ENCODE measurements at regions not wholly inside any gene's neighbourhood (a gene's known extent, or its start where the extent isn't known, plus 50 kb on each side); places are given as distances from the start of the nearest gene placed in this dataset.

DNA sequence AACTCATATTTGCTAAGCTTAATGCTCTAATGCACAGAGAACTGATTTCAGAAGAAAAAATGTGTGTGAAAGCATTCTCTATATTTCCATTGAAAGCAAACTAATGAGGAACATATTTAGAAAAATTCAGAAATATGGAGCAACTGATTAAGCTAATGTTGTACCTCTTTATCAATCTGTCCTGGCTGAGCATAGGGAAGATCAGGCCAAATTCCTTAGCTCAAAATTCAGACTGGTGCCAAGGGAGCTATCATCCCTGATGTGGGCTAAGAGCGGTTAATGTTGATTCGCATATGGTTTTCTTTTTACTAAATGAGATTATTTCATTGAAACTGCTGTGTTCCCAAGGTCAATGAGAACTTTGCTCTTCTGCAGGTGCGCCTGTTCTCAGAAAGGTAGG lies 93.9 kb upstream of the HS3ST5 start:
- Mint-ChIP-seq H3K27ac (no peak overlapping the region), H3K36me3 (ENCODE audit: low read depth) (peaks cover 3% of the 10 kb centered on the region; the same call in 2 of the 3 replicates), H3K4me1 (peaks cover 26% of the 10 kb centered on the region), H3K9me3 (no peaks in the 10 kb centered on the region; the same call in 1 of the 3 replicates), H3K4me3 (no peak overlapping the region), H3K27me3 (ENCODE audit: insufficient read depth, low read depth, poor library complexity) (peaks cover 4% of the 10 kb centered on the region)
- H3F3A ChIP-seq (replicated peaks; ENCODE audit: low read depth), result no peaks in the 10 kb centered on the region
- no peak overlapping the region for H2AFZ ChIP-seq
- no peaks in the 10 kb centered on the region for H3K9me2 ChIP-seq (ENCODE audit: insufficient read depth)
- no peaks in the 10 kb centered on the region for H3K27me3 ChIP-seq (ENCODE audit: insufficient read depth)
- no peaks in the 10 kb centered on the region for H4K20me1 ChIP-seq (replicated peaks; ENCODE audit: insufficient read depth)
- ATAC-seq, result no peak
- DNase-seq (ENCODE audit: low spot score), result no peak
- H3K79me2 ChIP-seq (replicated peaks; ENCODE audit: insufficient read depth), result peaks cover 36% of the 10 kb centered on the region
- H3K36me3 ChIP-seq (ENCODE audit: insufficient read depth), result no peaks in the 10 kb centered on the region
- TF ChIP-seq STAT1 (IDR thresholded peaks at IDR 0.05; ENCODE audit: unreplicated experiment), result no peak
- no peak for TF ChIP-seq EZH2 (IDR thresholded peaks at IDR 0.05; ENCODE audit: low read depth, unreplicated experiment)
- TF ChIP-seq ETS1 (IDR thresholded peaks at IDR 0.05), result no peak
- TF ChIP-seq ZNF331 (CRISPR knock-in tag; IDR thresholded peaks at IDR 0.05; ENCODE audit: low read depth), result no peak
- no peak for TF ChIP-seq JUNB (IDR thresholded peaks at IDR 0.05; ENCODE audit: unreplicated experiment)
- no peak for TF ChIP-seq EZH2phosphoT487 (IDR thresholded peaks at IDR 0.05; ENCODE audit: unreplicated experiment)
- no peak for TF ChIP-seq POLR2AphosphoS5 (IDR thresholded peaks at IDR 0.05; ENCODE audit: low read depth)
- TF ChIP-seq, protein P1, sequence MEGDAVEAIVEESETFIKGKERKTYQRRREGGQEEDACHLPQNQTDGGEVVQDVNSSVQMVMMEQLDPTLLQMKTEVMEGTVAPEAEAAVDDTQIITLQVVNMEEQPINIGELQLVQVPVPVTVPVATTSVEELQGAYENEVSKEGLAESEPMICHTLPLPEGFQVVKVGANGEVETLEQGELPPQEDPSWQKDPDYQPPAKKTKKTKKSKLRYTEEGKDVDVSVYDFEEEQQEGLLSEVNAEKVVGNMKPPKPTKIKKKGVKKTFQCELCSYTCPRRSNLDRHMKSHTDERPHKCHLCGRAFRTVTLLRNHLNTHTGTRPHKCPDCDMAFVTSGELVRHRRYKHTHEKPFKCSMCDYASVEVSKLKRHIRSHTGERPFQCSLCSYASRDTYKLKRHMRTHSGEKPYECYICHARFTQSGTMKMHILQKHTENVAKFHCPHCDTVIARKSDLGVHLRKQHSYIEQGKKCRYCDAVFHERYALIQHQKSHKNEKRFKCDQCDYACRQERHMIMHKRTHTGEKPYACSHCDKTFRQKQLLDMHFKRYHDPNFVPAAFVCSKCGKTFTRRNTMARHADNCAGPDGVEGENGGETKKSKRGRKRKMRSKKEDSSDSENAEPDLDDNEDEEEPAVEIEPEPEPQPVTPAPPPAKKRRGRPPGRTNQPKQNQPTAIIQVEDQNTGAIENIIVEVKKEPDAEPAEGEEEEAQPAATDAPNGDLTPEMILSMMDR (conservative IDR thresholded peaks at IDR 0.05; ENCODE audit: low read depth in 2 of 2), result no peak
- no peak for TF ChIP-seq ZNF114 (CRISPR knock-in tag; IDR thresholded peaks at IDR 0.05)
- TF ChIP-seq, protein P2, sequence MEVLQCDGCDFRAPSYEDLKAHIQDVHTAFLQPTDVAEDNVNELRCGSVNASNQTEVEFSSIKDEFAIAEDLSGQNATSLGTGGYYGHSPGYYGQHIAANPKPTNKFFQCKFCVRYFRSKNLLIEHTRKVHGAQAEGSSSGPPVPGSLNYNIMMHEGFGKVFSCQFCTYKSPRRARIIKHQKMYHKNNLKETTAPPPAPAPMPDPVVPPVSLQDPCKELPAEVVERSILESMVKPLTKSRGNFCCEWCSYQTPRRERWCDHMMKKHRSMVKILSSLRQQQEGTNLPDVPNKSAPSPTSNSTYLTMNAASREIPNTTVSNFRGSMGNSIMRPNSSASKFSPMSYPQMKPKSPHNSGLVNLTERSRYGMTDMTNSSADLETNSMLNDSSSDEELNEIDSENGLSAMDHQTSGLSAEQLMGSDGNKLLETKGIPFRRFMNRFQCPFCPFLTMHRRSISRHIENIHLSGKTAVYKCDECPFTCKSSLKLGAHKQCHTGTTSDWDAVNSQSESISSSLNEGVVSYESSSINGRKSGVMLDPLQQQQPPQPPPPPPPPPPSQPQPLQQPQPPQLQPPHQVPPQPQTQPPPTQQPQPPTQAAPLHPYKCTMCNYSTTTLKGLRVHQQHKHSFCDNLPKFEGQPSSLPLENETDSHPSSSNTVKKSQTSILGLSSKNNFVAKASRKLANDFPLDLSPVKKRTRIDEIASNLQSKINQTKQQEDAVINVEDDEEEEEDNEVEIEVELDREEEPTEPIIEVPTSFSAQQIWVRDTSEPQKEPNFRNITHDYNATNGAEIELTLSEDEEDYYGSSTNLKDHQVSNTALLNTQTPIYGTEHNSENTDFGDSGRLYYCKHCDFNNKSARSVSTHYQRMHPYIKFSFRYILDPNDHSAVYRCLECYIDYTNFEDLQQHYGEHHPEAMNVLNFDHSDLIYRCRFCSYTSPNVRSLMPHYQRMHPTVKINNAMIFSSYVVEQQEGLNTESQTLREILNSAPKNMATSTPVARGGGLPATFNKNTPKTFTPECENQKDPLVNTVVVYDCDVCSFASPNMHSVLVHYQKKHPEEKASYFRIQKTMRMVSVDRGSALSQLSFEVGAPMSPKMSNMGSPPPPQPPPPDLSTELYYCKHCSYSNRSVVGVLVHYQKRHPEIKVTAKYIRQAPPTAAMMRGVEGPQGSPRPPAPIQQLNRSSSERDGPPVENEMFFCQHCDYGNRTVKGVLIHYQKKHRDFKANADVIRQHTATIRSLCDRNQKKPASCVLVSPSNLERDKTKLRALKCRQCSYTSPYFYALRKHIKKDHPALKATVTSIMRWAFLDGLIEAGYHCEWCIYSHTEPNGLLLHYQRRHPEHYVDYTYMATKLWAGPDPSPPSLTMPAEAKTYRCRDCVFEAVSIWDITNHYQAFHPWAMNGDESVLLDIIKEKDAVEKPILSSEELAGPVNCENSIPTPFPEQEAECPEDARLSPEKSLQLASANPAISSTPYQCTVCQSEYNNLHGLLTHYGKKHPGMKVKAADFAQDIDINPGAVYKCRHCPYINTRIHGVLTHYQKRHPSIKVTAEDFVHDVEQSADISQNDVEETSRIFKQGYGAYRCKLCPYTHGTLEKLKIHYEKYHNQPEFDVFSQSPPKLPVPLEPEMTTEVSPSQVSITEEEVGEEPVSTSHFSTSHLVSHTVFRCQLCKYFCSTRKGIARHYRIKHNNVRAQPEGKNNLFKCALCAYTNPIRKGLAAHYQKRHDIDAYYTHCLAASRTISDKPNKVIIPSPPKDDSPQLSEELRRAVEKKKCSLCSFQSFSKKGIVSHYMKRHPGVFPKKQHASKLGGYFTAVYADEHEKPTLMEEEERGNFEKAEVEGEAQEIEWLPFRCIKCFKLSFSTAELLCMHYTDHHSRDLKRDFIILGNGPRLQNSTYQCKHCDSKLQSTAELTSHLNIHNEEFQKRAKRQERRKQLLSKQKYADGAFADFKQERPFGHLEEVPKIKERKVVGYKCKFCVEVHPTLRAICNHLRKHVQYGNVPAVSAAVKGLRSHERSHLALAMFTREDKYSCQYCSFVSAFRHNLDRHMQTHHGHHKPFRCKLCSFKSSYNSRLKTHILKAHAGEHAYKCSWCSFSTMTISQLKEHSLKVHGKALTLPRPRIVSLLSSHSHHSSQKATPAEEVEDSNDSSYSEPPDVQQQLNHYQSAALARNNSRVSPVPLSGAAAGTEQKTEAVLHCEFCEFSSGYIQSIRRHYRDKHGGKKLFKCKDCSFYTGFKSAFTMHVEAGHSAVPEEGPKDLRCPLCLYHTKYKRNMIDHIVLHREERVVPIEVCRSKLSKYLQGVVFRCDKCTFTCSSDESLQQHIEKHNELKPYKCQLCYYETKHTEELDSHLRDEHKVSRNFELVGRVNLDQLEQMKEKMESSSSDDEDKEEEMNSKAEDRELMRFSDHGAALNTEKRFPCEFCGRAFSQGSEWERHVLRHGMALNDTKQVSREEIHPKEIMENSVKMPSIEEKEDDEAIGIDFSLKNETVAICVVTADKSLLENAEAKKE (CRISPR knock-in tag; IDR thresholded peaks at IDR 0.05), result no peak
- no peak for TF ChIP-seq NANOG (IDR thresholded peaks at IDR 0.05; ENCODE audit: borderline replicate concordance)
- no peak for TF ChIP-seq CREB1 (CRISPR knock-in tag; IDR thresholded peaks at IDR 0.05; ENCODE audit: low read depth)
- no peak for TF ChIP-seq REST (IDR thresholded peaks at IDR 0.05; ENCODE audit: unreplicated experiment)
- H3K27ac ChIP-seq (ENCODE audit: low read depth), result no peak overlapping the region
- H3K4me1 ChIP-seq (ENCODE audit: insufficient read depth), result peaks cover 24% of the 10 kb centered on the region; the same call in 1 of the 2 replicates
- H3K4me2 ChIP-seq, result no peak overlapping the region
- H3K4me3 ChIP-seq, result no peak overlapping the region

Measured in GM23338 (cell line).